Sigmoid colon (tissue), 6 donors: ENCODE measurements at regions not wholly inside any gene's neighbourhood (a gene's known extent, or its start where the extent isn't known, plus 50 kb on each side); places are given as distances from the start of the nearest gene placed in this dataset.

Experiments used
- DNase-seq: peaks from one replicate; pipeline ENCODE4 v3.0.0-alpha.2; 2019
- H3K27ac ChIP-seq, 4 donors: fragments of 200-600 bp; sonication (generic); one replicate each; pipeline ENCODE4 v1.5.1; 2016 to 2019; ENCODE audit warnings: mild to moderate bottlenecking in 1 of 4
- H3K27me3 ChIP-seq, 3 donors: fragments of 200-600 bp; sonication (generic); one replicate each; pipeline ENCODE4 v1.5.1; 2019; ENCODE audit warnings: mild to moderate bottlenecking in 1 of 3
- H3K36me3 ChIP-seq, 4 donors: fragments of 200-600 bp; sonication (generic); one replicate each; pipeline ENCODE4 v1.5.1; 2016 to 2019
- H3K4me1 ChIP-seq, 4 donors: fragments of 200-600 bp; sonication (generic); one replicate each; pipeline ENCODE4 v1.5.1; 2017 to 2019
- H3K4me3 ChIP-seq, 4 donors: fragments of 200-600 bp; sonication (generic); one replicate each; pipeline ENCODE4 v1.5.1; 2017 to 2019; ENCODE audit warnings: mild to moderate bottlenecking in 2 of 4, moderate library complexity in 1 of 4
- H3K9me3 ChIP-seq, 4 donors: fragments of 200-600 bp in 3 of 4; sonication (generic) in 3 of 4; one replicate each; pipeline versions ENCODE4 v1.5.1 to v1.6.1; 2013 to 2019
- CTCF ChIP-seq, 4 experiments: fragments of 450-650 bp in 3 of 4; fragments of 200-600 bp in 1 of 4; IDR thresholded peaks; one replicate each; pipeline ENCODE4 v1.5.1; 2016 to 2019; ENCODE audit warnings: antibody characterized with exemption in 4 of 4, mild to moderate bottlenecking in 3 of 4, moderate library complexity in 2 of 4
- EP300 ChIP-seq, 4 donors: sonication (generic); formaldehyde crosslinking; IDR thresholded peaks; one replicate each; pipeline ENCODE4 v1.6.1; 2017; ENCODE audit warnings: antibody characterized with exemption in 4 of 4
- POLR2A ChIP-seq, 2 donors: fragments of 450-650 bp; IDR thresholded peaks; one replicate each; pipeline ENCODE4 v1.6.1; 2016; ENCODE audit warnings: antibody characterized with exemption in 2 of 2, mild to moderate bottlenecking in 2 of 2, moderate library complexity in 2 of 2
- POLR2AphosphoS5 ChIP-seq, 4 donors: sonication (generic); formaldehyde crosslinking; IDR thresholded peaks; one replicate each; pipeline ENCODE4 v1.6.1; 2017; ENCODE audit warnings: antibody characterized with exemption in 4 of 4
- WGBS, 2 donors: extraction: QIAGEN DNeasy Blood & Tissue Kit; methylation state at CpG; one replicate each; pipeline ENCODE4 v1.1.7; 2013; 5-methylcytosine and 5-hydroxymethylcytosine counted together
- intact Hi-C: fragments of 100-400 bp; cut with DNase I; formaldehyde crosslinking; loops from one replicate; pipeline ENCODE4 v1.15.1; 2023
- donor health status: healthy with polysubstance abuse.
- donor health status: healthy.

GRCh38 chr3:27022096-27022761 lies 347.0 kb downstream of the NEK10 start:
- no peak for DNase-seq
- no peaks in the 10 kb centered on the region for H3K36me3 ChIP-seq
- no peaks in the 10 kb centered on the region for H3K4me1 ChIP-seq
- intact Hi-C loops = no loop called here
- no peaks in the 10 kb centered on the region for H3K9me3 ChIP-seq
- no peaks in the 10 kb centered on the region for H3K27me3 ChIP-seq
- no peak for TF ChIP-seq CTCF (IDR thresholded peaks at IDR 0.05)
- TF ChIP-seq POLR2A (IDR thresholded peaks at IDR 0.05) = no peak
- TF ChIP-seq EP300 (IDR thresholded peaks at IDR 0.05) = no peak
- no peak for TF ChIP-seq POLR2AphosphoS5 (IDR thresholded peaks at IDR 0.05)
- WGBS, 2 donors = 57 to 68% methylated on average over 5 of the region's 5 CpGs
- no peak overlapping the region for H3K27ac ChIP-seq
- no peak overlapping the region for H3K4me3 ChIP-seq

DNA sequence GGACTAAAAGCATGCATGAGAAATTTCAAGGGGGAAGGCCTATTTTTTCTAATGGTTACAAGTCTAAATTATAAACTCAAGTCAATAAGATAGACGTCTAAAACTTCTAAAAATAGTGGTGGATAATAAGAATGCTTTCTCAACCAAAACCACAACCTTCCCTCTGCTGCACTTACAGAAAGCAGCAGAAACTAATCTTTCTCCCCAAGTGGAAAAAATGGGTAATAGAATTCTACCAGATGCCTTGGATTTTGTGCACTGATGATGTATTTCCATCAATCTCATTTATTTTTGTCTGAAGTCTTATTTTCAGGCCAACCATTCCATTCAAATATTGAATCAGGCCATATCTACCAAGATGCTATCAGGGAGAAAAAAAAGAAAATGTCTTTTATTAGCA lies 344.7 kb downstream of the NEK10 start:
- no peaks in the 10 kb centered on the region for H3K4me1 ChIP-seq
- TF ChIP-seq POLR2A (IDR thresholded peaks at IDR 0.05) (no peak), EP300 (IDR thresholded peaks at IDR 0.05) (no peak), POLR2AphosphoS5 (IDR thresholded peaks at IDR 0.05) (no peak), CTCF (IDR thresholded peaks at IDR 0.05) (no peak)
- no peaks in the 10 kb centered on the region for H3K27me3 ChIP-seq
- no peak for DNase-seq
- WGBS, 2 donors = 29 to 60% methylated on average over 1 of the region's 1 CpG
- intact Hi-C loops = no loop called here
- H3K4me3 ChIP-seq = no peak overlapping the region
- H3K9me3 ChIP-seq = no peaks in the 10 kb centered on the region
- H3K36me3 ChIP-seq = no peaks in the 10 kb centered on the region
- no peak overlapping the region for H3K27ac ChIP-seq

- Histone ChIP-seq H3K27me3 (no peaks in the 10 kb centered on the region), H3K9me3 (no peaks in the 10 kb centered on the region), H3K27ac (no peak overlapping the region), H3K4me3 (no peak overlapping the region), H3K36me3 (no peaks in the 10 kb centered on the region), H3K4me1 (no peaks in the 10 kb centered on the region)
- TF ChIP-seq POLR2AphosphoS5 (IDR thresholded peaks at IDR 0.05) = no peak
- no peak for TF ChIP-seq CTCF (IDR thresholded peaks at IDR 0.05)
- TF ChIP-seq POLR2A (IDR thresholded peaks at IDR 0.05) = no peak
- TF ChIP-seq EP300 (IDR thresholded peaks at IDR 0.05) = no peak
- intact Hi-C loops = no loop called here
- WGBS, 2 donors = 78 to 79% methylated on average over 2 of the region's 2 CpGs
- DNase-seq = no peak
These were observed 343.5 kb downstream of the NEK10 start for GRCh38 chr3:27025718-27026117.

DNA sequence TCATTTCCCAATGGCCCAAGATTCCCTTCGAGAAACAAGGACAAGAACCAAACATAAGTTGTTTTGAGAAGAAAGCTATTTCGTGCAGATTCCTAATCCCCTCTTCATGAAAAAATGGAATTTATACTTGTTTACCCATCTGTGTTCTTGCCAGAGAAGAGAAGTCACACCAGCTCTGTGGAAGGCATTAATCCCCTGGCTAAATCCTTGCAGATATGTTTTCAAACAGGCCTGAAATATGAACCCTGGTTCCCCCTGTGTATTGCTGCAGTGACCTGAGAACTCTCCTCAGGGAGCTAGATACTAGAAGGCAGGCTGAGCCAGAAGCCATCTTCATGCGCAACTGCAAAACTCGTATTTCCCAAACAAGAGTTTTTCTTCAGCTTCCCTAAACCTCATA lies 337.7 kb downstream of the NEK10 start:
- intact Hi-C loops = no loop called here
- Histone ChIP-seq H3K27me3 (no peaks in the 10 kb centered on the region), H3K4me3 (no peak overlapping the region), H3K27ac (no peak overlapping the region), H3K4me1 (no peaks in the 10 kb centered on the region), H3K9me3 (no peaks in the 10 kb centered on the region), H3K36me3 (no peaks in the 10 kb centered on the region)
- no peak for TF ChIP-seq CTCF (IDR thresholded peaks at IDR 0.05)
- no peak for TF ChIP-seq POLR2A (IDR thresholded peaks at IDR 0.05)
- TF ChIP-seq POLR2AphosphoS5 (IDR thresholded peaks at IDR 0.05) = no peak
- TF ChIP-seq EP300 (IDR thresholded peaks at IDR 0.05) = no peak
- 61 to 71% methylated on average over 4 of the region's 4 CpGs for WGBS, 2 donors
- no peak for DNase-seq

- no peaks in the 10 kb centered on the region for H3K36me3 ChIP-seq
- intact Hi-C loops = no loop called here
- H3K27me3 ChIP-seq = no peaks in the 10 kb centered on the region
- no peaks in the 10 kb centered on the region for H3K9me3 ChIP-seq
- no peak overlapping the region for H3K27ac ChIP-seq
- no peaks in the 10 kb centered on the region for H3K4me1 ChIP-seq
- no peak for DNase-seq
- H3K4me3 ChIP-seq = no peak overlapping the region
- TF ChIP-seq EP300 (IDR thresholded peaks at IDR 0.05) = no peak
- TF ChIP-seq POLR2AphosphoS5 (IDR thresholded peaks at IDR 0.05) = no peak
- no peak for TF ChIP-seq CTCF (IDR thresholded peaks at IDR 0.05)
- TF ChIP-seq POLR2A (IDR thresholded peaks at IDR 0.05) = no peak
These were observed 334.9 kb downstream of the NEK10 start for GRCh38 chr3:27034255-27034654.
